Activated CD8-positive, alpha-beta memory T cell treated with anti-CD3 and anti-CD28 coated beads for 36 hours (primary cell): ENCODE measurements at regions not wholly inside any gene's neighbourhood (a gene's known extent, or its start where the extent isn't known, plus 50 kb on each side); places are given as distances from the start of the nearest gene placed in this dataset.
"Not testable (repeated sequence)": the region's sequence is repeated elsewhere in the genome, so short reads cannot be mapped to it uniquely, and the experiment has no call there.

ENCODE experiments used
- CTCF ChIA-PET: fragments of 350-600 bp; sonication (Branson Sonifier 250); formaldehyde crosslinking; loops from one replicate; lab custom pipeline; 2021; ENCODE audit warnings: antibody characterized with exemption; lab: Charles Lee
- POLR2A ChIA-PET: fragments of 350-600 bp; sonication (Branson Sonifier 250); formaldehyde crosslinking; loops from one replicate; lab custom pipeline; 2021; ENCODE audit warnings: antibody characterized with exemption; lab: Charles Lee

DNA sequence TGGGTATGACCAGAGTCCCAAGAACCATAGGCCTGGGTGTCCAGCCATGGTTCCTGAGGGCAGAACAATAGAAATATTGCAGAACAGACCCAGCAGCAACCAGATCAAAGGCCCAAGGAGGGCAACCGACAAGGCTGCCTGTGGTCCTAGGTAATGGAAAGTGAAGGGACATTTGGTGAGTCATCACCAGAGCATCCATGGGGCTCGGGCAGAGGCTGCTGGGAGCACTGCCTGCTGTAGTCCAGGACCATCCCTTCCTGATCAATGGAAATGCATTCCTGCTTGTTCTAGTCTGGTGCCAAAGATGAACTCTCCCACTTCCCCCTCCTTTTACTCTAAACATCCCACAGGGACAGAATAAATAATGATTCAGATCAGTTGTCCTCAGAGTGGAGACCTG is 172.8 kb upstream of the CACNA1E start:
- CTCF ChIA-PET, result no interaction called here

GRCh38 chr1:181312946-181313345 is 170.4 kb upstream of the CACNA1E start:
- CTCF ChIA-PET, result interaction anchor here (1.2 kb wide), 1 partner anchor 112 kb away, joined by 5 read pairs; no protein-coding TSS in a partner anchor
- POLR2A ChIA-PET, result no interaction called here

More for the DNA sequence above, 172.8 kb upstream of the CACNA1E start:
- POLR2A ChIA-PET, result no interaction called here

DNA sequence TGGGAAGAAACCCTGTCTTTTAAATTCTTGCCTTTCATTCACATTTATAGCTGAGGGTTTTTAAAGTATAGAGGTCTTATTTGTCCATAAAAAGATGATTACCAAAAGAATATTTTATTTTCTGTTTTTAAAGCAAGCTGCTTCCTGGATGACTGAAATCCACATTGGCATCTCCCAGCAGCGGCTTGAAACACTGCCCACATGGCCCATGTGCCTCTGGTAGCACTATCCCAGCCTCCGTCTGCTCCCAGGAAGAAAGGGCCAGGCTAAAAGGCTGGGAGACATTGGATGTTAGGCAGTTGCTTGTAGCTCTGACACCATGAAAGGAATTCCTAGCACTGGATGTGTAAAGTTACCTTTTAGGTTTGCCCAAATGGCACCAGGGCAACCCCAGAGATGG is 169.9 kb upstream of the CACNA1E start:
- POLR2A ChIA-PET, result no interaction called here
- CTCF ChIA-PET, result interaction anchor here (1.2 kb wide), 1 partner anchor 111 kb away, joined by 5 read pairs; no protein-coding TSS in a partner anchor

GRCh38 chr1:181314010-181314409 is 169.3 kb upstream of the CACNA1E start:
- ChIA-PET CTCF (interaction anchor here (0.6 kb wide), 1 partner anchor 109 kb away, joined by 3 read pairs; no protein-coding TSS in a partner anchor), POLR2A (no interaction called here)

DNA sequence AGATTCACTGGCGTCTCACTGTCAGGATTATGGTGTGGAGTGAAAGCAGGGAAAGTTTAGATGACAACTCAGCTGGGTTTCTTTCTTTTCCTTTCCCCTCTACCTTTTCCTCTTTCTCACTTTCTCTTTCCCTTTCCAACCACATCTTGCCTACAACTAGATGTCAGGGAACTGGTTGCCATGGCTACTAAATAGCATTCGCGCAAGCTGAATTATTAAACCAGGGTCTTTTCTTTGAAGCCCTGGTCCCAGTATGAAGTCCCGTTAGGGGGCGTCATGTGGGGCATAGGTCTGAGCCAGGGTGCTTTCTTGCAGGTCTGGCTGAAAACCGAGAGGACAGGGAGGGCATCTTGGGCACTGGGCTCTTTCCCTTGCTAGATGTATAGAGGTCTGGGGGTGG is 168.4 kb upstream of the CACNA1E start:
- ChIA-PET POLR2A (no interaction called here), CTCF (no interaction called here)

- CTCF ChIA-PET, result interaction anchor here (1.8 kb wide), 1 partner anchor 13 kb away, joined by 4 read pairs; no protein-coding TSS in a partner anchor
Observed at GRCh38 chr1:181317261-181317930, 165.9 kb upstream of the CACNA1E start.

DNA sequence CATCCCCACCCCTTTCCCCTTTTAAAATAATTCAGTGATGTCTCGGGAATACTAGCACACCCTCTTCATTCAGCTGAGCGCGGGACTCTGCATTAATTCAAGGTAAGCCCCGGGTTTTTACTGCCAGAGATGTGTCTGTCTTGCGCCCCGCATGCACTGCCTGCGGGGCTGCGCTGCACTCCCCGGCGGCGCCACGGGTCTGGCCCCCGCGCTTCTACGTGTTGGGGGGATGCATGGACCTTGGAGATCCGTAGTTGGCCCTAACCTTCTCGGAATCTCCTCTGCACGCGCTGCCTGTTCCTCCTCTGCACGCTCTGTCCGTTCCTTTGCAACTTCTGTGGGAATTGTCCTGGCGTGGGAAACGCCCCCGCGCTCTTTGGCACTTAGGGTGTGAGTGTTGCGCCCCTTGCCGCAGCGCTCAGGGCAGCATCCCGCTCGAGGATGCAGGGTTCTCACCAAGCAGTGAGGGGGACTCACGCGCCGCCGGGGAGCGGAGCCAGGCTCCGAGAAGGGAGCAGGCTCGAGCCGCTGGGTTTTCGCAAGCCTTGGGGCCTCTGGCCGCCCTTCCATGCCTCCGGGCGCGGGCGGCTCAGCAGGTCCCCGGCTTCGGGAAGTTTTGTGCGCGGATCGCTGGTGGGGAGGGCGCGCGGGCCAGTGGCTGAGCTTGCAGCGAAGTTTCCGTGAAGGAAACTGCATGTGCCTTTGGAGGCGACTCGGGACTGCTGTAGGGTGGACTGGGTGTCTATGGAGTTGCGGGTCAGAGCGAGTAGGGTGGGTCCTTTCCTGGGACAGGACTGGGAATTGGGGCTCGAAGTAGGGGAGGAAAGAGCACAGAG is 165.1 kb upstream of the CACNA1E start:
- CTCF ChIA-PET, result no interaction called here
- POLR2A ChIA-PET, result no interaction called here

More at GRCh38 chr1:181317261-181317930, 165.9 kb upstream of the CACNA1E start:
- POLR2A ChIA-PET, result no interaction called here

GRCh38 chr1:181318858-181319235 is 164.5 kb upstream of the CACNA1E start:
- CTCF ChIA-PET, result no interaction called here
- POLR2A ChIA-PET, result no interaction called here

- ChIA-PET CTCF (no interaction called here), POLR2A (interaction anchor here (0.5 kb wide), 1 partner anchor 1518 kb away, joined by 3 read pairs; no protein-coding TSS in a partner anchor)
Observed at GRCh38 chr1:181319907-181320306, 163.4 kb upstream of the CACNA1E start.

DNA sequence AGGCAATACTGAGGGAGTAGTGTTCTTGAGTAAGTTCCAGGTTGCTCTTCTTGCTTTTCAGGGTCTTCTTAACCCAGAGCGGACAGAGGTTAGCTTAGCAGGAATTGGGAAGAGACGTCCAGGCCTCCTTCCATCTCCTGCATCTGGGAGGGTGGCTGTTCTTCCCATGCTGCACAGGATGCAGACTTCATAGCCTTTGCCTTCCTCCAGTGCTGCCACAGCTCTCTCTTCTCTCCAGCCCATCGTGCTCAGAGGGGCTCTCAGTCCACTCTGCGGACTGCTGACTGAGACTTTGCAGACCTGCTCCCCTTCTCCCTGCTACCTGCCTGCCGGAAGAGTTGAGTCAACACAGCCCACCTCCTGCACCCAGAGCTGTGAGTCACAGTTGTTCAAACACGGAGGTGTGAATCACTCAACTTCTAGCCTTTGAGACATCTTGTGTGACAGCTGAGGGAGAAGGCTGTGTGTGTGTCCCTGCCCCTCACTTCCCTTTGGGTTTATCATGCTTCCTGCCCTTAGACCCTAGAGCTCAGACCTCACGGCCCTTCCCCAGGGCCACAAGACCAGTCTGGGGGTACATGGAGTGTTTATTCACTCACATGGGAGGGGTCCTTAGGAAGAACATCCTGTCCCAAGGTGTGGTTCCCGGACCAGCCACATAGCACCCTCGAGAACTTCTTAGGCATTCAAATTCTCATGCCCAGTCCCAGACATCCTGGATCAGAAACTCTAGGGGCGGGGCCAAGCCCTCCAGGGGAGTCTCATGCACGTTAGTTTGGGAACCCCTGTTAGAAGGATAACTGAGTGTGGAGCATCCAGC is 158.3 kb upstream of the CACNA1E start:
- ChIA-PET POLR2A (no interaction called here), CTCF (no interaction called here)

DNA sequence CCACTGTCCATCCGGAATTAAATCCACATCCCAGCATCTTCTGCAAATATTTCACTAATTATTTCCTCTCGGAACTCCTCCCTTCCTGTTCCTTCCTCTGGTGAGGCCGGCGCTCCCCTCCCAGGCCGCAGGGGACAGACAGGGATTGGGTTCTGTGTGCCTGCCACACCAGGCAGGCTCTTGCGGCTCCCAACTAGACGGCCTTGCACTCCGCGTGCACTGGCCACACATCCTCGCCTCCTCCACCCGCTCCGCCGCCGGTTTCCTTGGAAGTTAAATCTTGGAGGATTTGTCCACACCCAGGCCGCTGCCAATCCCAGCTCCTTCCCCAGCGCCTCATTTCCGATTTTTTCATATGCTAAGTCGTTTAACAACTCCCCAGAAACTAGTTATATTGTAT is 157.6 kb upstream of the CACNA1E start:
- CTCF ChIA-PET, POLR2A ChIA-PET: not testable (repeated sequence)

DNA sequence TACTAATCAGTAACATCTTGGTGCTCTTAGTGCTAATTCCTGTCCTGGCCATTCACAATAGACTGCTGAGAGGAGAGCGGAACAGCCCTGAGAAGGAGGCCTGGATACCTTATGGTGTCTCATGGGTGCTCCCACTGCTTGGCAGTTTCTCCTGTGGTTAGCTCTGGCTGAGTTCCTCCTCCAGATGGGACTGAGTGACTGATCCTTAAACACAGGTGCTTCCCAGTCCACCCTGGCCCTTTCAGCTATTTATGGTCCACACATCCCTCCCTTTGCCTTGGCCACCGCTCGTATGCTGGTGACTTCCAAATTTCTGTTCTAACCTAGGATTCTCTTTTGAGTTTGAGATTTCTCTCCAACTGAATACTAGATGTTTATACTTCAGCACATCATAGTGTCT is 157.0 kb upstream of the CACNA1E start:
- ChIA-PET CTCF (no interaction called here), POLR2A (no interaction called here)

GRCh38 chr1:181327796-181328195 is 155.5 kb upstream of the CACNA1E start:
- ChIA-PET POLR2A (no interaction called here), CTCF (no interaction called here)

- CTCF ChIA-PET, result no interaction called here
- POLR2A ChIA-PET, result no interaction called here
Observed at GRCh38 chr1:181334724-181335123, 148.6 kb upstream of the CACNA1E start.

DNA sequence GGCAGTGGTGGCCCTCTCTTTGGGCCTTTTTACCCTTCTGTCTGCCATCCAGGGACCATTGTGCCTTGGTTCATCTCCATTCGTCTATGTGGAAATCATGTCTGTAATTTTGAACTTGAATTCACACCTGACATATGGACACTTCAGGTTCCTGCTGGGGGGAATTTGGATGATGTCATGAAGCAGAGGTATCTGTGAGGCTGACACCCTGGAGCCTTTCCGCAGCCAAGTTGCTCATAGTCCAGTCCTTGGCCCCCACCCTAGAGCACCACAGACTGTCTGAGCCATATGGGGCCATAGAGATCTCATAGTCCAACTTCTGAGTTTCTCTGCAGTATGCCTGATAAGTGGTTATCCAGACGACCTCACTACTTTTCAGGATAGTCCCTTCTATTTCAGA is 147.7 kb upstream of the CACNA1E start:
- ChIA-PET POLR2A (no interaction called here), CTCF (no interaction called here)

- POLR2A ChIA-PET, result no interaction called here
Observed at GRCh38 chr1:181341026-181341632, 142.2 kb upstream of the CACNA1E start.

DNA sequence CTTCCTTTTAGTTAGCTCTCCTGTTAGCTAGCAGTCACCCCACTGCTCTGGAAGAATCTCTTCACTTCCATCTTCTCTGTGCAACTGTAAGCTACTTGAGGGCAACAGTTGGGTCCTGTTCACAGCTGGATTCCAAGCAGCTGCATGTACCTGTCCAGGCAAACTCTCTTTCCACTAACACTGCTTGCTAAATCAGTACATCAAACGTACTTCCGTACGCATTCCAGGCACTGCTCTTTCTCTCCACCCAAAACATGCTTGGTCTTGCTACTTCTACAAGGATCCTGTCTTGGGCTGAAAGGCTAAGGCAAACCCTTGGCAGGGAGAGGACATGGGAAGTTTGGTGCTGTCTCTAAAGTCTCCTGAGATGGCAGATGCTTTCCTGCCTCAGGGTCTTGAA is 139.2 kb upstream of the CACNA1E start:
- POLR2A ChIA-PET, result no interaction called here
- CTCF ChIA-PET, result no interaction called here

More at GRCh38 chr1:181341026-181341632, 142.2 kb upstream of the CACNA1E start:
- CTCF ChIA-PET, result no interaction called here

DNA sequence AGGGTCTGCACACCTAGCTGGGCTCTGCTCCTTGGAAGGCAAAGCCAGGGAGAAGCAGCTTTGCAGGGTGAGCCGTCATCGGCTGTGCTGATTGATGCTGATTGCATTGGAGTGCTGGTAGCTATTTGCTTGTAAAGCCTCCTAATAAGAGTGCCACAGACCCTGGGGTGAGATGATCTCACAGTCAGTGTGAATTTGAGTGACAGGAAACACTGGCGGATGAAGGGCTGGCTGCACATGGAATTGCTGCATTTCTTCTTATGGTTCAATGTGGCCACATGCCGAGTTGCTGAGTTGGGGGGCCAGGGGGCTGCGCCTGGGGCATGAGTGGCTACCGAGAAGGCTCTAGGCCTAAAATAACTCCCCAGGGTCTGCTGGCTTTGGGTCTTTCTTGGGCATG is 138.2 kb upstream of the CACNA1E start:
- POLR2A ChIA-PET, result no interaction called here
- CTCF ChIA-PET, result no interaction called here
